ENCODE measurements at regions not wholly inside any gene's neighbourhood (a gene's known extent, or its start where the extent isn't known, plus 50 kb on each side); places are given as distances from the start of the nearest gene placed in this dataset.
"Not testable (repeated sequence)": the region's sequence is repeated elsewhere in the genome, so short reads cannot be mapped to it uniquely, and the experiment has no call there.

- TF ChIP-seq CTCF, POLR2A (IDR thresholded peaks at IDR 0.05): not testable (repeated sequence)
Measured at GRCh38 chr2:87324335-87325041, 302.8 kb upstream of the PLGLB1 start.
